GM20000 (cell line): ENCODE measurements at regions not wholly inside any gene's neighbourhood (a gene's known extent, or its start where the extent isn't known, plus 50 kb on each side); places are given as distances from the start of the nearest gene placed in this dataset.

Experiments
- DNase-seq: peaks from one replicate; pipeline ENCODE4 v3.0.0; 2012; ENCODE audit warnings: low spot score
- CTCF ChIP-seq: IDR thresholded peaks from 2 replicates; pipeline ENCODE4 v1.5.1; 2012; ENCODE audit warnings: mild to moderate bottlenecking, control low read depth; ENCODE audit errors: extremely low read depth, missing control alignments

- no peak for DNase-seq
- no peak for TF ChIP-seq CTCF
Observed at GRCh38 chr16:73459586-73459985, 411.7 kb upstream of the ZFHX3 start.

- DNase-seq, result no peak
- no peak for TF ChIP-seq CTCF
Observed at GRCh38 chr16:73457851-73458250, 409.9 kb upstream of the ZFHX3 start.

DNA sequence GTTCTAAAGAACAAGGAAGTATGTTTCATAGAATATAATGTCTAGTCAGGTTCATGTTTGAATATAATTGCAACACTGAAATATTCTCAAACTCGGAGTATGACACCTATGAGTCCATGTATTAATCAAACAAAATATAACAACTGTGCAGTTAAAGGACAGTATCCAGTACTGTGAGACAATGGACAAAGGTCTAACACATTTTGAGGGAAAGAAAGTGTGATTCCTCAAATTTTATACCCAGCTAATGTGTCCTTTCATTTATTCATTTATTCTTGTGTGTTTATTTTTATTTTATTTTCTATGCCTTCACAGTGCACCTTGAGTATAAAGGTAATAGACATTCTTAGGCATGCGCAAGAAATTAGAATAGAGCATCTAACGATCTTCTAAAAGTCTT, 401.0 kb upstream of the ZFHX3 start:
- no peak for DNase-seq
- no peak for TF ChIP-seq CTCF

- DNase-seq, result no peak
- no peak for TF ChIP-seq CTCF
Observed at GRCh38 chr16:73447846-73448245, 399.9 kb upstream of the ZFHX3 start.

GRCh38 chr16:73434621-73435020, 386.7 kb upstream of the ZFHX3 start:
- DNase-seq, result no peak
- TF ChIP-seq CTCF, result no peak

GRCh38 chr16:73433731-73434307, 385.9 kb upstream of the ZFHX3 start:
- no peak for DNase-seq
- no peak for TF ChIP-seq CTCF

DNA sequence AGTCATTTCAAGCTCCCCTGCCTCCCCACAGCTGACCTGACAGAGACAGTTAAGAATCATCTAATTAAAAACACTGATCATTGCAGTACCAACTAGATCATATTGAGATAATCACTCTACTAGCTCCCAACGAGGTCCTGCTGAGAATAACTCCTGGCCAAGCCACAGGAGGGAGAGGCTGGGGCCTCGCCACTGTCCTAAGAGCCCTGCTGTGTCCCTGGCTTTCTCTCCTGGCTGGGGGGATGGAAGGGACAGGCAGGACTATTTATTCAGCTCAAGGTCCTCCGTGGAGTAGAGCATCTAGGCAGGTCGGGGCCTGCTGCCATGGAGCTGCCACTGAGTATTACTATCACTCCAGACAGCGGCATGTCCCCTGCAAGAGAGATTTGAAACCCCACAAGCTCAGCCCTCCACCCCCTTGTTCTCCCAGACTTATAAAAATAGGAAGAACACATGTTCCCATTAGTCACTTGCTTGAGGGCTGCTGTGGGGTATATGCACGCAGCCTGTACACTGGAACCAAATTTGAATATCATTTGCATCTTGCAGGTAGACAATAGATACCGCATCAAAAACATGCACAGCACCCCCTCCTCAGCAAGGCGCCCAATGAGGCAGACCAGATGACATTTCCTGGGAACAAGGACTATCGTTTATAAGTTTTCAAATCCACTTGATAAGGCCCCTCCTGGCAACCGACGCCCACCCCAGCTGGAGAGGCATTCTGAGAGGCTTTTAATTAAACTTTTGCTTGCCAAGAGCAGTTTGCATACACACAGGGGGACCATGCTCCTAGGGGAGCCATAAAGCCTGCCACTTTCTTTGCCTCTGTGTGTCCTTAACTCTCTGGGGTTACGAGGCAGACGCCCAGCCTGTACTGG, 385.2 kb upstream of the ZFHX3 start:
- TF ChIP-seq CTCF, result no peak
- DNase-seq, result no peak
